Esophagus muscularis mucosa (tissue), 4 donors: ENCODE measurements at regions not wholly inside any gene's neighbourhood (a gene's known extent, or its start where the extent isn't known, plus 50 kb on each side); places are given as distances from the start of the nearest gene placed in this dataset.

Experiments
- DNase-seq: peaks from one replicate; pipeline ENCODE4 v3.0.0-alpha.2; 2017; ENCODE audit errors: extremely low spot score
- H3K27ac ChIP-seq, 4 donors: fragments of 200-600 bp; sonication (generic); replicated peaks in 1 of 4; 1 replicate in 3 of 4; 2 replicates in 1 of 4; pipeline ENCODE4 v1.5.1; 2016 to 2019; ENCODE audit warnings: mild to moderate bottlenecking in 1 of 4
- H3K27me3 ChIP-seq, 4 donors: fragments of 200-600 bp; sonication (generic); one replicate each; pipeline versions ENCODE4 v1.5.1 to v1.6.0; 2016 to 2019
- H3K36me3 ChIP-seq, 4 donors: fragments of 200-600 bp; sonication (generic); one replicate each; pipeline ENCODE4 v1.5.1; 2016 to 2019
- H3K4me1 ChIP-seq, 4 donors: fragments of 200-600 bp; sonication (generic); one replicate each; pipeline ENCODE4 v1.5.1; 2016 to 2019
- H3K4me3 ChIP-seq, 4 donors: fragments of 200-600 bp; sonication (generic); 1 replicate in 2 of 4; 2 replicates in 2 of 4; pipeline ENCODE4 v1.5.1; 2016 to 2019; ENCODE audit warnings: mild to moderate bottlenecking in 4 of 4, moderate library complexity in 1 of 4
- H3K9me3 ChIP-seq, 4 donors: fragments of 200-600 bp; sonication (generic); 1 replicate in 3 of 4; 2 replicates in 1 of 4; pipeline ENCODE4 v1.5.1; 2016 to 2019
- EP300 ChIP-seq: sonication (generic); formaldehyde crosslinking; IDR thresholded peaks from one replicate; pipeline ENCODE4 v1.6.1; 2017; ENCODE audit warnings: antibody characterized with exemption
- POLR2A ChIP-seq: fragments of 450-650 bp; IDR thresholded peaks from one replicate; pipeline ENCODE4 v1.6.1; 2017; ENCODE audit warnings: antibody characterized with exemption, moderate library complexity, mild to moderate bottlenecking, low read depth
- POLR2AphosphoS5 ChIP-seq, 2 donors: sonication (generic); formaldehyde crosslinking; IDR thresholded peaks; one replicate each; pipeline ENCODE4 v1.6.1; 2017; ENCODE audit warnings: antibody characterized with exemption in 2 of 2
- WGBS: methylation state at CpG from one replicate; pipeline ENCODE4 v1.1.5; 2018; 5-methylcytosine and 5-hydroxymethylcytosine counted together
- intact Hi-C: fragments of 100-400 bp; cut with DNase I; formaldehyde crosslinking; loops from one replicate; pipeline ENCODE4 v1.15.1; 2023
- TF ChIP-seq, protein P1 (sequence below), 3 experiments: fragments of 200-600 bp in 2 of 3; fragments of 450-650 bp in 1 of 3; sonication (generic) in 2 of 3; IDR thresholded peaks; one replicate each; pipeline ENCODE4 v1.5.1; 2017 to 2019; ENCODE audit warnings: antibody characterized with exemption in 3 of 3, mild to moderate bottlenecking in 2 of 3, moderate library complexity in 1 of 3

- H3K36me3 ChIP-seq, result no peaks in the 10 kb centered on the region
- no peak for TF ChIP-seq POLR2A
- TF ChIP-seq POLR2AphosphoS5 (IDR thresholded peaks at IDR 0.05), result no peak
- no peak for TF ChIP-seq EP300
- TF ChIP-seq, protein P1, sequence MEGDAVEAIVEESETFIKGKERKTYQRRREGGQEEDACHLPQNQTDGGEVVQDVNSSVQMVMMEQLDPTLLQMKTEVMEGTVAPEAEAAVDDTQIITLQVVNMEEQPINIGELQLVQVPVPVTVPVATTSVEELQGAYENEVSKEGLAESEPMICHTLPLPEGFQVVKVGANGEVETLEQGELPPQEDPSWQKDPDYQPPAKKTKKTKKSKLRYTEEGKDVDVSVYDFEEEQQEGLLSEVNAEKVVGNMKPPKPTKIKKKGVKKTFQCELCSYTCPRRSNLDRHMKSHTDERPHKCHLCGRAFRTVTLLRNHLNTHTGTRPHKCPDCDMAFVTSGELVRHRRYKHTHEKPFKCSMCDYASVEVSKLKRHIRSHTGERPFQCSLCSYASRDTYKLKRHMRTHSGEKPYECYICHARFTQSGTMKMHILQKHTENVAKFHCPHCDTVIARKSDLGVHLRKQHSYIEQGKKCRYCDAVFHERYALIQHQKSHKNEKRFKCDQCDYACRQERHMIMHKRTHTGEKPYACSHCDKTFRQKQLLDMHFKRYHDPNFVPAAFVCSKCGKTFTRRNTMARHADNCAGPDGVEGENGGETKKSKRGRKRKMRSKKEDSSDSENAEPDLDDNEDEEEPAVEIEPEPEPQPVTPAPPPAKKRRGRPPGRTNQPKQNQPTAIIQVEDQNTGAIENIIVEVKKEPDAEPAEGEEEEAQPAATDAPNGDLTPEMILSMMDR (IDR thresholded peaks at IDR 0.05), result no peak
- no peak overlapping the region for H3K27ac ChIP-seq
- H3K9me3 ChIP-seq, result peaks cover 0 to 7% (median 0%) of the 10 kb centered on the region in 4 donors
- intact Hi-C loops, result no loop called here
- DNase-seq, result no peak
- H3K27me3 ChIP-seq, result no peaks in the 10 kb centered on the region
- H3K4me3 ChIP-seq, result no peak overlapping the region
- H3K4me1 ChIP-seq, result no peaks in the 10 kb centered on the region
Observed at GRCh38 chr3:83946049-83946448, 1012.7 kb upstream of the CADM2 start.

- Histone ChIP-seq H3K4me3 (no peak overlapping the region), H3K9me3 (peaks cover 0 to 7% (median 0%) of the 10 kb centered on the region in 4 donors), H3K4me1 (no peaks in the 10 kb centered on the region), H3K36me3 (no peaks in the 10 kb centered on the region), H3K27me3 (no peaks in the 10 kb centered on the region), H3K27ac (no peak overlapping the region)
- whole genome bisulfite sequencing, result 57% methylated on average over 4 of the region's 4 CpGs
- intact Hi-C loops, result no loop called here
- TF ChIP-seq, protein P1 (IDR thresholded peaks at IDR 0.05), result no peak
- no peak for TF ChIP-seq EP300
- no peak for TF ChIP-seq POLR2AphosphoS5 (IDR thresholded peaks at IDR 0.05)
- TF ChIP-seq POLR2A, result no peak
- DNase-seq, result no peak
Observed at GRCh38 chr3:83946554-83946953, 1012.2 kb upstream of the CADM2 start.

GRCh38 chr3:83948771-83949170, 1010.0 kb upstream of the CADM2 start:
- Histone ChIP-seq H3K4me1 (no peaks in the 10 kb centered on the region), H3K27ac (no peak overlapping the region), H3K36me3 (no peaks in the 10 kb centered on the region), H3K9me3 (no peaks in the 10 kb centered on the region), H3K27me3 (no peaks in the 10 kb centered on the region), H3K4me3 (no peak overlapping the region)
- intact Hi-C loops, result no loop called here
- TF ChIP-seq EP300 (no peak), POLR2A (no peak), POLR2AphosphoS5 (IDR thresholded peaks at IDR 0.05) (no peak)
- TF ChIP-seq, protein P1 (IDR thresholded peaks at IDR 0.05), result no peak
- DNase-seq, result no peak
- WGBS, result 63% methylated on average over 1 of the region's 1 CpG

GRCh38 chr3:83953417-83954089, 1005.2 kb upstream of the CADM2 start:
- Histone ChIP-seq H3K27ac (no peak overlapping the region), H3K9me3 (no peaks in the 10 kb centered on the region), H3K4me1 (no peaks in the 10 kb centered on the region), H3K27me3 (no peaks in the 10 kb centered on the region), H3K4me3 (no peak overlapping the region), H3K36me3 (no peaks in the 10 kb centered on the region)
- no peak for DNase-seq
- TF ChIP-seq POLR2AphosphoS5 (IDR thresholded peaks at IDR 0.05) (no peak), POLR2A (no peak), EP300 (no peak)
- TF ChIP-seq, protein P1 (IDR thresholded peaks at IDR 0.05), result no peak
- WGBS, result 50% methylated on average over 3 of the region's 3 CpGs
- intact Hi-C loops, result no loop called here

DNA sequence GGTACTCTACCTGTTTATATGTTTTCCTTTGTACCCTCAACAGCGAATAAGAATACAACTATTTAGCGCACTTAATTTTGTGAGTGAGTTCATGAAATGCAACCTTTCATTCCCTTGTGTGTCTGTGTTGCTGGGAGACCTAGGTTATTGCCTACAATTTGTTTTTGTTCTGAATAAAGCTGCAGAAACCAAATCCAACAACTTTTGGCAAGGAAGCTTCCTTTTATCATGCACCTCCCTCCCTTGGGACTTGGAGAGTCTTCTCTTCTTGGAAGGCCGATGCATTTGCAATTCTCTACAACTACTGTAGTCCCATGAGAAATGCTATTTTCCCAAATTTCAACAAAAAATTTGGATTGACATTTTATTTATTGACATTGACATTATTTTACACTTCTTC, 1002.4 kb upstream of the CADM2 start:
- Histone ChIP-seq H3K9me3 (no peaks in the 10 kb centered on the region), H3K4me1 (no peaks in the 10 kb centered on the region), H3K36me3 (no peaks in the 10 kb centered on the region), H3K4me3 (no peak overlapping the region), H3K27me3 (no peaks in the 10 kb centered on the region), H3K27ac (no peak overlapping the region)
- no peak for DNase-seq
- TF ChIP-seq POLR2A, result no peak
- TF ChIP-seq EP300, result no peak
- TF ChIP-seq, protein P1 (IDR thresholded peaks at IDR 0.05), result no peak
- no peak for TF ChIP-seq POLR2AphosphoS5 (IDR thresholded peaks at IDR 0.05)
- 74% methylated on average over 3 of the region's 3 CpGs for WGBS
- intact Hi-C loops, result no loop called here
